CD14-positive monocyte (primary cell): ENCODE measurements at regions not wholly inside any gene's neighbourhood (a gene's known extent, or its start where the extent isn't known, plus 50 kb on each side); places are given as distances from the start of the nearest gene placed in this dataset.

Source experiments
- DNase-seq, 3 donors: peaks; one replicate each; pipeline ENCODE4 v3.0.0-alpha.2; 2011 to 2022
- H2AFZ ChIP-seq: 2 replicates; pipeline ENCODE4 v1.6.0; 2012; ENCODE audit warnings: mild to moderate bottlenecking, low read depth, low read length, inconsistent platforms; ENCODE audit not compliant: insufficient read depth, poor library complexity, severe bottlenecking
- H3K27ac ChIP-seq, 2 donors: 1 replicate in 1 of 2; 2 replicates in 1 of 2; pipeline ENCODE4 v1.5.1; 2012 to 2013; ENCODE audit warnings: low read length in 2 of 2, control low read depth in 1 of 2, inconsistent platforms in 1 of 2, low read depth in 1 of 2, mild to moderate bottlenecking in 1 of 2
- H3K27me3 ChIP-seq, 2 donors: one replicate each; pipeline versions ENCODE4 v1.6.0 to v1.6.1; 2011 to 2013; ENCODE audit warnings: low read length in 2 of 2; ENCODE audit not compliant: control insufficient read depth in 2 of 2, insufficient read depth in 2 of 2
- H3K36me3 ChIP-seq, 2 donors: replicated peaks in 1 of 2; 1 replicate in 1 of 2; 2 replicates in 1 of 2; pipeline versions ENCODE4 v1.5.1 to v1.6.1; 2012 to 2013; ENCODE audit warnings: low read length in 2 of 2, control low read depth in 1 of 2, inconsistent platforms in 1 of 2, mild to moderate bottlenecking in 1 of 2; ENCODE audit not compliant: insufficient read depth in 2 of 2, control insufficient read depth in 1 of 2
- H3K4me1 ChIP-seq, 2 donors: 1 replicate in 1 of 2; 2 replicates in 1 of 2; pipeline versions ENCODE4 v1.5.1 to v1.6.1; 2012 to 2013; ENCODE audit warnings: low read length in 2 of 2, control low read depth in 1 of 2, inconsistent platforms in 1 of 2, mild to moderate bottlenecking in 1 of 2, moderate library complexity in 1 of 2; ENCODE audit not compliant: insufficient read depth in 2 of 2, control insufficient read depth in 1 of 2
- H3K4me2 ChIP-seq: replicated peaks from 2 replicates; pipeline ENCODE3; 2012; ENCODE audit warnings: low read length, moderate library complexity, mild to moderate bottlenecking; ENCODE audit not compliant: poor library complexity, severe bottlenecking; ENCODE audit errors: extremely low read depth
- H3K4me3 ChIP-seq, 3 experiments: fragments of 200-600 bp in 1 of 3; sonication (generic) in 1 of 3; replicated peaks in 1 of 3; 1 replicate in 2 of 3; 2 replicates in 1 of 3; pipeline ENCODE4 v1.5.1; 2011 to 2013; ENCODE audit warnings: low read length in 3 of 3, mild to moderate bottlenecking in 3 of 3, control low read depth in 2 of 3, low read depth in 2 of 3, inconsistent platforms in 1 of 3, moderate library complexity in 1 of 3
- H3K79me2 ChIP-seq: 2 replicates; pipeline ENCODE4 v1.6.0; 2012; ENCODE audit warnings: mild to moderate bottlenecking, control low read depth, inconsistent platforms, low read length, moderate library complexity; ENCODE audit not compliant: insufficient read depth
- H3K9ac ChIP-seq: 2 replicates; pipeline ENCODE4 v1.6.0; 2017; ENCODE audit warnings: low read length, mild to moderate bottlenecking; ENCODE audit not compliant: insufficient read depth, poor library complexity, severe bottlenecking
- H3K9me3 ChIP-seq, 2 donors: replicated peaks in 1 of 2; 1 replicate in 1 of 2; 2 replicates in 1 of 2; pipeline versions ENCODE4 v1.5.1 to v1.6.1; 2012 to 2013; ENCODE audit warnings: low read length in 2 of 2, control low read depth in 1 of 2; ENCODE audit not compliant: control insufficient read depth in 1 of 2, insufficient read depth in 1 of 2
- H4K20me1 ChIP-seq: 2 replicates; pipeline ENCODE4 v1.6.0; 2012; ENCODE audit warnings: mild to moderate bottlenecking, low read length, control low read depth, moderate library complexity; ENCODE audit not compliant: insufficient read depth
- H3K27ac Mint-ChIP-seq, 7 donors: one replicate each; pipeline ENCODE4 v1.8.0; 2020; ENCODE audit warnings: mild to moderate bottlenecking in 7 of 7, mixed read lengths in 7 of 7, moderate library complexity in 6 of 7, inconsistent platforms in 2 of 7
- H3K27me3 Mint-ChIP-seq, 3 donors: one replicate each; pipeline ENCODE4 v1.8.0; 2021 to 2022; ENCODE audit warnings: low read depth in 3 of 3, mild to moderate bottlenecking in 3 of 3, mixed read lengths in 3 of 3, moderate library complexity in 3 of 3, inconsistent platforms in 1 of 3
- H3K36me3 Mint-ChIP-seq, 2 donors: one replicate each; pipeline ENCODE4 v1.8.0; 2020; ENCODE audit warnings: mixed read lengths in 2 of 2, inconsistent platforms in 1 of 2, mild to moderate bottlenecking in 1 of 2
- H3K4me1 Mint-ChIP-seq: one replicate; pipeline ENCODE4 v1.8.0; 2020; ENCODE audit warnings: mild to moderate bottlenecking, mixed read lengths
- H3K4me3 Mint-ChIP-seq, 2 donors: one replicate each; pipeline ENCODE4 v1.8.0; 2020; ENCODE audit warnings: mild to moderate bottlenecking in 2 of 2, mixed read lengths in 2 of 2, moderate library complexity in 1 of 2
- H3K9me3 Mint-ChIP-seq, 7 donors: one replicate each; pipeline ENCODE4 v1.8.0; 2020 to 2022; ENCODE audit warnings: mixed read lengths in 7 of 7, mild to moderate bottlenecking in 6 of 7, moderate library complexity in 6 of 7, inconsistent platforms in 2 of 7
- WGBS: methylation state at CpG from one replicate; pipeline ENCODE4 v1.1.5; 2013; ENCODE audit warnings: missing lambda C conversion rate; ENCODE audit not compliant: insufficient coverage; 5-methylcytosine and 5-hydroxymethylcytosine counted together
- intact Hi-C, 2 donors: fragments of 100-400 bp; cut with micrococcal nuclease; formaldehyde crosslinking; loops; one replicate each; pipeline versions ENCODE4 v1.15.0 to v1.15.1; 2023
- TF ChIP-seq, protein P1 (sequence below): fragments of 200-600 bp; IDR thresholded peaks from one replicate; pipeline ENCODE4 v1.8.0; 2022; ENCODE audit warnings: antibody characterized with exemption, mild to moderate bottlenecking

DNA sequence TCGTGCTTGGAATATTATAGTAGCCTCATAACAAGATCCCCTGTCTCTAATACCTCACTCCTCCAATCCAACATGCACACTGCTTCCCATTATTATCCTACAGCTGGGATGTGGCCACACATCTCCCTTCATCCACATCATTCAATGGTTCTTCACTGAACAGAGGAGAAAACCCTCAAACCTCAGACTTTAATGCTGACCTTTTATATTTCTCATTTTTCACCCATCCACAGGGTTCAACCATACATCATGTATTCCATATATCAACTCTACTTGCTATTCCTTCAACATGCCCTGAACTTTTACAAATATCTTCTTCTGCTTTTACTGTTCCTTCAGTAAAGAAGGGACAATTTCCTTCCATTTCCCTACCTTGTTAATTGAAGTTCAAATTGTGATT is 396.8 kb downstream of the TLE4 start:
- no peaks in the 10 kb centered on the region for H4K20me1 ChIP-seq
- H2AFZ ChIP-seq = no peak overlapping the region
- TF ChIP-seq, protein P1, sequence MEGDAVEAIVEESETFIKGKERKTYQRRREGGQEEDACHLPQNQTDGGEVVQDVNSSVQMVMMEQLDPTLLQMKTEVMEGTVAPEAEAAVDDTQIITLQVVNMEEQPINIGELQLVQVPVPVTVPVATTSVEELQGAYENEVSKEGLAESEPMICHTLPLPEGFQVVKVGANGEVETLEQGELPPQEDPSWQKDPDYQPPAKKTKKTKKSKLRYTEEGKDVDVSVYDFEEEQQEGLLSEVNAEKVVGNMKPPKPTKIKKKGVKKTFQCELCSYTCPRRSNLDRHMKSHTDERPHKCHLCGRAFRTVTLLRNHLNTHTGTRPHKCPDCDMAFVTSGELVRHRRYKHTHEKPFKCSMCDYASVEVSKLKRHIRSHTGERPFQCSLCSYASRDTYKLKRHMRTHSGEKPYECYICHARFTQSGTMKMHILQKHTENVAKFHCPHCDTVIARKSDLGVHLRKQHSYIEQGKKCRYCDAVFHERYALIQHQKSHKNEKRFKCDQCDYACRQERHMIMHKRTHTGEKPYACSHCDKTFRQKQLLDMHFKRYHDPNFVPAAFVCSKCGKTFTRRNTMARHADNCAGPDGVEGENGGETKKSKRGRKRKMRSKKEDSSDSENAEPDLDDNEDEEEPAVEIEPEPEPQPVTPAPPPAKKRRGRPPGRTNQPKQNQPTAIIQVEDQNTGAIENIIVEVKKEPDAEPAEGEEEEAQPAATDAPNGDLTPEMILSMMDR = no peak
- H3K27ac ChIP-seq = no peak overlapping the region
- H3K4me3 Mint-ChIP-seq = no peak overlapping the region
- no peaks in the 10 kb centered on the region for H3K4me1 ChIP-seq
- no peak overlapping the region for H3K4me3 ChIP-seq
- DNase-seq = no peak
- H3K79me2 ChIP-seq = no peaks in the 10 kb centered on the region
- H3K36me3 ChIP-seq = no peaks in the 10 kb centered on the region
- H3K4me1 Mint-ChIP-seq = no peaks in the 10 kb centered on the region
- no peaks in the 10 kb centered on the region for H3K27me3 ChIP-seq
- no peak overlapping the region for H3K4me2 ChIP-seq
- no peak overlapping the region for H3K9ac ChIP-seq
- no peaks in the 10 kb centered on the region for H3K27me3 Mint-ChIP-seq
- peaks cover 0 to 4% of the 10 kb centered on the region in 2 donors for H3K9me3 ChIP-seq
- intact Hi-C loops = no loop called here
- H3K36me3 Mint-ChIP-seq = no peaks in the 10 kb centered on the region
- peak overlapping the region in 1 of 7 donors; percentile 31 for H3K27ac Mint-ChIP-seq
- H3K9me3 Mint-ChIP-seq = peaks cover 2 to 25% (median 7%) of the 10 kb centered on the region in 7 donors
- 100% methylated on average over 1 of the region's 1 CpG for WGBS

DNA sequence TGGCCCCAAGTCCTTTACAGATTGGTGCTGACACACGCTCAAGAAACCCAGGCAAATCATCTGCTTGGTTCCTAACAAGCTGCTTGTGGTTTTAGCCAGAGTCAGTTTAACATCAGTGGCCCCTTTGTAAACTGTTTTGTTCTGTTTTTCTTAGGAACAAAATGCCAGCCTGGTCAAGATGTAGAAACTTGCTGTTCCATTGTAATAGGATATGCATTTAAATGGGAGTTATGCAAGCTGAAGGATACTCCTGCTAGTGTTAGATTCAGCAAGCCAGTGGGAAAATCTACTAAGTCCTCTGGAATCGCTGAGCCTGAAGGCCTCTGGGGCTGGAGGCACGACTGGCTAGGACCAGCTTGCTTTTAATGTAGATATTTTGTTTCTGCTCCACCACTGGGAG is 391.1 kb downstream of the TLE4 start:
- Histone ChIP-seq H3K4me3 (no peak overlapping the region), H3K9ac (no peak overlapping the region), H3K36me3 (no peaks in the 10 kb centered on the region), H4K20me1 (no peaks in the 10 kb centered on the region), H3K4me2 (no peak overlapping the region), H2AFZ (no peak overlapping the region), H3K27ac (no peak overlapping the region), H3K27me3 (no peaks in the 10 kb centered on the region), H3K4me1 (no peaks in the 10 kb centered on the region), H3K9me3 (peaks cover 0 to 4% of the 10 kb centered on the region in 2 donors), H3K79me2 (no peaks in the 10 kb centered on the region)
- peaks cover 0 to 6% (median under 1%) of the 10 kb centered on the region in 7 donors for H3K9me3 Mint-ChIP-seq
- intact Hi-C loops = no loop called here
- no CpG with 5 or more reads among the region's 3 CpGs for WGBS
- DNase-seq = no peak
- TF ChIP-seq, protein P1 = no peak
- no peak overlapping the region for H3K27ac Mint-ChIP-seq
- no peak overlapping the region for H3K4me3 Mint-ChIP-seq
- no peaks in the 10 kb centered on the region for H3K27me3 Mint-ChIP-seq
- no peaks in the 10 kb centered on the region for H3K4me1 Mint-ChIP-seq
- no peaks in the 10 kb centered on the region for H3K36me3 Mint-ChIP-seq
